GM18873 (cell line): ENCODE measurements at regions not wholly inside any gene's neighbourhood (a gene's known extent, or its start where the extent isn't known, plus 50 kb on each side); places are given as distances from the start of the nearest gene placed in this dataset.

Source experiments
- ATAC-seq: cut with Tn5 transposase; IDR thresholded peaks from one replicate; pipeline ENCODE4 v1.9.1; 2021; ENCODE audit warnings: mild to moderate bottlenecking, moderate library complexity, moderate number of reproducible peaks; ENCODE audit not compliant: unreplicated experiment, low FRiP score

GRCh38 chr14:97532052-97532451 is 734.9 kb downstream of the VRK1 start:
- ATAC-seq = no peak

GRCh38 chr14:97536421-97536820 is 739.2 kb downstream of the VRK1 start:
- ATAC-seq = no peak

- ATAC-seq = no peak
Measured at GRCh38 chr14:97538749-97539410, 741.7 kb downstream of the VRK1 start.

- ATAC-seq = no peak
Measured at GRCh38 chr14:97539411-97539795, 742.2 kb downstream of the VRK1 start.

GRCh38 chr14:97539884-97540283 is 742.7 kb downstream of the VRK1 start:
- ATAC-seq = no peak

- ATAC-seq = no peak
Measured at GRCh38 chr14:97543221-97543620, 746.0 kb downstream of the VRK1 start.

- no peak for ATAC-seq
Measured at GRCh38 chr14:97543816-97544215, 746.6 kb downstream of the VRK1 start.

- no peak for ATAC-seq
Measured at GRCh38 chr14:97544571-97544970, 747.4 kb downstream of the VRK1 start.

- ATAC-seq = no peak
Measured at GRCh38 chr14:97546491-97547230, 749.5 kb downstream of the VRK1 start.

- no peak for ATAC-seq
Measured at GRCh38 chr14:97550463-97550862, 753.3 kb downstream of the VRK1 start.

GRCh38 chr14:97554597-97554996 is 757.4 kb downstream of the VRK1 start:
- ATAC-seq = no peak

- no peak for ATAC-seq
Measured at GRCh38 chr14:97564334-97564733, 767.2 kb downstream of the VRK1 start.

- ATAC-seq = no peak
Measured at GRCh38 chr14:97571201-97571600, 774.0 kb downstream of the VRK1 start.

- ATAC-seq = no peak
Measured at GRCh38 chr14:97571866-97572555, 774.8 kb downstream of the VRK1 start.

GRCh38 chr14:97572583-97573458 is 775.6 kb downstream of the VRK1 start:
- no peak for ATAC-seq

- no peak for ATAC-seq
Measured at GRCh38 chr14:97575677-97576076, 778.5 kb downstream of the VRK1 start.

GRCh38 chr14:97578982-97579548 is 781.9 kb downstream of the VRK1 start:
- ATAC-seq = no peak

GRCh38 chr14:97581016-97581415 is 783.8 kb downstream of the VRK1 start:
- ATAC-seq = no peak

GRCh38 chr14:97582022-97582421 is 784.8 kb downstream of the VRK1 start:
- no peak for ATAC-seq

- ATAC-seq = no peak
Measured at GRCh38 chr14:97584528-97584927, 787.3 kb downstream of the VRK1 start.
